22Rv1 (cell line): ENCODE measurements at regions not wholly inside any gene's neighbourhood (a gene's known extent, or its start where the extent isn't known, plus 50 kb on each side); places are given as distances from the start of the nearest gene placed in this dataset.

Experiments
- ZFX ChIP-seq: fragments of 450-650 bp; IDR thresholded peaks from 2 replicates; pipeline ENCODE4 v1.6.1; 2017; ENCODE audit warnings: antibody characterized with exemption, borderline replicate concordance
- TF ChIP-seq, protein P1 (sequence below): fragments of 450-650 bp; IDR thresholded peaks from 2 replicates; pipeline ENCODE4 v1.5.1; 2017; ENCODE audit warnings: mild to moderate bottlenecking

DNA sequence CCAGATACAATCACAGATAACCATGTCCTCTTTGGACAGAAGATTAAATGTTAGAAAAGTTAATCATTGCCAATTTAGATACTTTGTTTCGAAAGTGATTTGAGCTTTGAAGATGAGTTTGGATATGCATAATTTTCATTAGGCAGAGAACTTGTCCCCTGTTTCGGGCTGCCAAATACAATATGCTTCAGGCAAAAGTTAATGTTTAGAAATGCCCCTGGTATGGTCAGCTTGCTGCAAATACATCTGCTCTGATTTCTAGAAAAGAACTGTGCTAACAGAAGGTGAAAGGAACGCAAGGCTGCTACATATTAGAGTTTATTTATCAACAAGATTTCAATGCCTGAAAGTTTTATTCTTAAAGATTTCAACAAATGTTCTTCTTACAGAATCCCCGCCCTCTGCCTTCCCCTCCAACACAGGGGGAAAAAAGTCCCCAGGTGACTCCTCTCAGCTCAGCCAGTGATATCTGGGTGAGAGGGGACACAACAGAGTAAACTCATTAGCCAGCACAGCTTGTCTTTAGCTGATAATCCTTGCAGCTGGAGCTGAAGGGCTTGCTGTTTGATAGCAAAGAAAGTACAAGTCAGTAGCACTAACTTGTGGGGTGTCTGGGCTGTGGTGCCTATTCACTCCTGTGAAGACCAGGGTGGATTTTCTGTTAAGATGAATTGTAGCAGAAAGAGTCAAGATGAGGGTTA is 435.7 kb downstream of the DMAC1 start:
- TF ChIP-seq, protein P1, sequence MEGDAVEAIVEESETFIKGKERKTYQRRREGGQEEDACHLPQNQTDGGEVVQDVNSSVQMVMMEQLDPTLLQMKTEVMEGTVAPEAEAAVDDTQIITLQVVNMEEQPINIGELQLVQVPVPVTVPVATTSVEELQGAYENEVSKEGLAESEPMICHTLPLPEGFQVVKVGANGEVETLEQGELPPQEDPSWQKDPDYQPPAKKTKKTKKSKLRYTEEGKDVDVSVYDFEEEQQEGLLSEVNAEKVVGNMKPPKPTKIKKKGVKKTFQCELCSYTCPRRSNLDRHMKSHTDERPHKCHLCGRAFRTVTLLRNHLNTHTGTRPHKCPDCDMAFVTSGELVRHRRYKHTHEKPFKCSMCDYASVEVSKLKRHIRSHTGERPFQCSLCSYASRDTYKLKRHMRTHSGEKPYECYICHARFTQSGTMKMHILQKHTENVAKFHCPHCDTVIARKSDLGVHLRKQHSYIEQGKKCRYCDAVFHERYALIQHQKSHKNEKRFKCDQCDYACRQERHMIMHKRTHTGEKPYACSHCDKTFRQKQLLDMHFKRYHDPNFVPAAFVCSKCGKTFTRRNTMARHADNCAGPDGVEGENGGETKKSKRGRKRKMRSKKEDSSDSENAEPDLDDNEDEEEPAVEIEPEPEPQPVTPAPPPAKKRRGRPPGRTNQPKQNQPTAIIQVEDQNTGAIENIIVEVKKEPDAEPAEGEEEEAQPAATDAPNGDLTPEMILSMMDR = no peak
- no peak for TF ChIP-seq ZFX
